Activated T-cell treated with anti-CD3 and anti-CD28 coated beads, Interleukin-2, amount 50 U/mL, for 48 hours (primary cell): ENCODE measurements at regions not wholly inside any gene's neighbourhood (a gene's known extent, or its start where the extent isn't known, plus 50 kb on each side); places are given as distances from the start of the nearest gene placed in this dataset.

Experiments
- DNase-seq, 2 experiments: peaks; one replicate each; pipeline ENCODE4 v3.0.0-alpha.2; 2020

DNA sequence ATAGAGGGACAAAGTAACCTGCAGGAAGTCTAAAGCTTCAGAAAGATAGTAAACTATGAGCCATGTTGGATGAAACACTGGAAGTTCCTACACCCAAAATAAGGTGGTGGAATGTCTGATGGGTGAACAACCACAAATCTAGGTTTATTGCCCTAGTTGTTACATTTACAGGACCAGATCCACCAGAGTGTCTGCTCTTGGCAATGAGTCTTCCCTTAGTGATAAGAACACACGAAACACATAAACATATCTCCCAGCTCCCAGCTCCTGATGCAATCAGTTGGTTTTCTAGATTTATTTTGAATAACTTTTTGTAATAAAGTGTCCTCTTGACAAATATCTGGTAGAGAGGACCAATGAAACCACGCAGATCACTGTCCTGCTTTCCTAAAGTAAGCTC lies 329.7 kb upstream of the WWC1 start:
- no peak for DNase-seq

DNA sequence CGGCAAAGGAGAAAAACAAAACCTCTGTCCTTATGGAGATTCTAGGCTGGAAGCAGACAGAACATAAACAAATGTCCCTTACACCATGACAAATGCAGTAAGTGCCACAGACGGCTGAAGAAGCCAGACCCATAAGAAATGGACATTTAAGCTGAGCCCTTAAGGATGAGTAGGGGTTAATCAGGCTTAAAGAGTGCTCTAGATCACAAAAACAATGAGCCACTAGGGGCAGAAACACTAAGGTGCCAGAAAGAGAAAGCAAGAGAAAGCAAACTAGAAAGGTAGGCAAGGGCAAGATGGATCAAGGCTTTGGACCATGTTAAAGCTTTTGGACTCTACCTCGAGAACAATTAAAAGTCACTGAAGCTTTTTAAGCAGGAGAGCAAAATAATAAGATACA lies 326.9 kb upstream of the WWC1 start:
- DNase-seq: no peak

DNA sequence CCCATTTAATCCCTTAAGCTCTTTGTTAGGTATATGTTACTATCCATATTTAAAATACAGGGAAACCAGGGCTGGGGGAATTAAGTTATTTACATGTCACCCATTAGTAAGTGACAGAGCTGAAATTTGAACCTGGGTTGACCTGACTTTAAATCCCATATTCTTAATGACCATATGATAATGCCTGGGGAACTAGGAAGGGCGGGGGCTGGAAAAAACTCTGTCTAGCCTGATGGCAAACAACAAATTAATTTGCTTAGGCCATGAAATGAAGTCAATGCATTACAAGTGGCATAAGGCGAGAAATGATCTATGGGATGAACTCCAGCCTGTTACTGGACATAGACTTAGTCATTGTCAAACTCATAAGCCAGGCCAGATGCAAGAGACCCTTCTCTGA lies 325.7 kb upstream of the WWC1 start:
- DNase-seq: no peak

- no peak for DNase-seq
These were observed 324.5 kb upstream of the WWC1 start for GRCh38 chr5:167966979-167967378.

DNA sequence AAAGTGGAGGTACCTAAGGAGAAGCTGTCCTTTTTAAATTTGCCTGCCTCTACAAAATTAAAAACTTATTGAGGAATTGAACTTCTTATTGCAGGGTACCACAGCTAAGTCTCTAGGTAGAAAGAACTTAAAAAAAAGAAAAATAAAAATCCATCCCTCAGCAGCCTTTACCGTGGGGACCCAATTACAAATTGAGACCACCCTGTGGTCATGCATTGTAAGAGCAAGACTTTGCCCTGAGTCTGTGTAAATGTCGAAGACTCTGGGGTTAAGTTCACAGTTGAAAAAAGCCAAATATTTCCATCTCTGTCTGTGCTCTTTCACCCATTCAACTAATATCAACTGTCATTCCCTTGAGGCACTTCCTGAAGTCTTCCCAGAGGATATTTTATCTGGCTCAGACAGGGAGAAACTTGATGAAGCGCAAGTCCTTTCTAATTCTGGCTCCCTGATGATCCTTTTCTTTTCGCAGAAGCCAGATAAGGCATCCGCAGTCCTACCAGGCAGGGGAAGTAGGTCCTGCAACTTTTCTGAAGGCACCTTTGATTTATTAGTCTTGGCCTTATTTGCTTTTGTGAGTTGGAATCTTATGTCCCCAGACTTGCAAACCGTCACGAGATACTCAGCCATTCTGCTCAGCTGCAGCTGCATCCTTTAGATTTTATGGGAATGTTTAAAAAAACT lies 323.8 kb upstream of the WWC1 start:
- no peak for DNase-seq

DNA sequence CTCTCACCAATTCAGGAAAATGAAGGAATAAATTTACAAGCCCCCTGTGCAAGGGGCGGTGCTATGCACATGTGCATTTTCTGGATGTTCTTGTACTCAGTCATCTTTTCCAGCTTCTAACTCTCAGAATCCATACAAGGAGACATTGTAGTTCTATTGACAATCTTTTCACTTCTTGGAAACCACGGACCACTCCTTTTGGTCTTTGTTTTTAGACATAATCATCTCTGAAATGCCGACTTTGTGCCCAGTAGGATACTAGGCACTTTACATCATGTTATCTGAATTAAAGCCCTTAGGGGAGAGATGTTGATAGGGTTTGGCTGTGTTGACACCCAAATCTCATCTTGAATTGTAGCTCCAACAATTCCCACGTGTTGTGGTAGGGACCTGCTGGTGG lies 322.6 kb upstream of the WWC1 start:
- DNase-seq: no peak

GRCh38 chr5:167969998-167970397 lies 321.4 kb upstream of the WWC1 start:
- no peak for DNase-seq

DNA sequence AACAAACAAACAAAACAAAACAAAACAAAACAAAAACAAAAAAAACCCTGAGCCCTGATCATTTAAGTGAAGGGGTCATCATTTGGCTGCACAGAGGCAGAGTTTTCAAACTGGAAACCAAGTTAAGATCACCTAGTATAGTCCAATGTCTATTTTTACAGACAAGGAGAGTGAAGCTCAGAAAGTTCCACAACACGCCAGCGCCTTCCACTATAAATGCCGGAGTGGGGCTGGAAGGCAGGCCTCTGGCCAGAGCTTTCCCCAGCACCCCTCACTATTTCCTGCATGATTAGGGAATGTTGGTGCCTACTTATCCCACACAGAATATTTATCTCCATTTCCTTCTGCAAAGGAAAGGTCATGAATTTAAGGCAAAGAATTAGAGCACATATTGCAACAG lies 319.7 kb upstream of the WWC1 start:
- no peak for DNase-seq

DNA sequence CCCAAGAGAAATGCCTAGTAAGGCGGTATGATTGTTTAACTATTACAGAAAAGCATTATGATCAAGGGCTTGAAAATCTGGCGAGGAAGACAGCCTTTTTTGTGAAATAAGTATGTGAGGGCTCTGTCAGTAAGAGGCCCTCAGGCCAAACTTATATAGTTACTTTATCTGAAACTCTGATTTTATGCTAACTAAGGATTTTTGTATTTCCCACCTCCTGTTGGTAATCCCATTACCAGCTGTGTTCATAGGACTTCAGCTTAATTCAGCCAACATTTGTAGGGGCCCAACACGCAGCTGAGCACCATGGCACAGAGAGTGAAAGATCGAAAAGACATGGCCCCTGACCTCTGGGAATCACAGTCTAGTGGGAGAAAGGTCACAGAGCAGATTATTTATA lies 318.3 kb upstream of the WWC1 start:
- no peak for DNase-seq

- no peak for DNase-seq
These were observed 306.5 kb upstream of the WWC1 start for GRCh38 chr5:167984951-167985350.

GRCh38 chr5:167985373-167985772 lies 306.1 kb upstream of the WWC1 start:
- DNase-seq: no peak

GRCh38 chr5:167987490-167988280 lies 303.8 kb upstream of the WWC1 start:
- no peak for DNase-seq

- no peak for DNase-seq
These were observed 298.6 kb upstream of the WWC1 start for GRCh38 chr5:167992868-167993267.

DNA sequence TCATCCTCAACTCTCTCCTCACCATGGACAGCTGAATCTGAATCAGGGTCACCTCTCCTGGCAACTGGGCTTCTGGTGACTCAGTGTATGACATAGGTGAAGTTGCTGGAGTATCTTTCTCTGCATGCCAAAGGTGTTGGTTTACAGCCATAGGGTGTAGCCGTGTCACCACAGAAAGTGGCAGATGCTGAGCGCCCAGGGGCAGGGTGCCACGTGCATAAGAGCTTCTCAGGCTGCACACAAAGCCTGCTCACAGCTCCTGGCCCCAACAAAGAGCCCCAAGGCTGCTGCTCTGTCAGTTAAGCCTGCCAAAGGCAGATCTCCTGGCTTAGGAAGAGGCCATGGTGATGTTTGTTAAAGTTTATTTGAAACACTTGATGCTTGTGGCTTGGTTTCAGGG lies 297.7 kb upstream of the WWC1 start:
- DNase-seq: no peak

GRCh38 chr5:167995844-167996425 lies 295.5 kb upstream of the WWC1 start:
- DNase-seq: no peak

DNA sequence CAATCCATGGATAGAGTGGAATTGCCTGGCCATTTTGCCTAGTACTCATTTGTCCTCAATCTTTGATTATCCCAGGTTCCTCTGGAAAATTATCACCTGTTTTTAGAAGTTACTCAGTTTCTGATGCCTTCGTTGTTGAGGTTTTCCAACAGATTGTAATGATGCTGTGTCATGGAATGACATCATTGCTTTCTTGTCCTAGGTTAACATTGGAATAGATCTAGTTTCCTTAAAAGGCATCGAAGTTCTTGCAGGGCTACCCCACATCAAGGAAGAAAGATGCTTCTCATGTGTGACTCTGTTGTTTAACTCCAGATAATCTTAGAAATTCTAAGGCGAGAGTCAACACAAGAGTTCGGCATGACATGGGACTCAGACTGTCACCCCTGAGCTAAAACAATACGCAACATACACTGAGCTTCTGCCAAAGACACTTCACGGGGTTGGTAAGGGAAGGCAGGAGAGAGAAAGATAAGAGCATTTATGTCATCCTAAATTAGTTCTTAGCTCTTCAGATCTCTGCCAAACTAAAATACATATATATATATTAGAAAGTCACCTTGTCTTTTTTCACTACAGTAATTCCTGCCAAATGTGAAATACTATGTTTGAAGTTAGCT lies 293.2 kb upstream of the WWC1 start:
- no peak for DNase-seq

DNA sequence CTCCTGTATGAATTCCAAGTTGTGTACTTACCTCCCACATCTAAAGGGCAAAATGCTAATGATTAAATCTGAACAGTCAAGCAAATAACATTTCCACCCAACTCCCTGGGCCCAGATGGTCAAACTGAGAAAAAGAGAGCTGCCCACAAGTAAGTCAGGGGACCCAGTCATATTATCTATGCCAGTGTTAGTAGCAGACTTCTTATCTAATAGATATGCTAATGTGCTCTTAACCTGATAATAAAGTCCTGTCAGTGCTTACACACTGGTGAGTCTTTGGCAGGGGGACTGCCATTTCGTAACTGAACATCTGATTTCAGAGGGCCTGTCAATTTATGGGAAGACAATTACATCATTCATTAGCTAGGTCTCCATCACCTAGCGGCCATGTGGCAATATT lies 292.3 kb upstream of the WWC1 start:
- no peak for DNase-seq

DNA sequence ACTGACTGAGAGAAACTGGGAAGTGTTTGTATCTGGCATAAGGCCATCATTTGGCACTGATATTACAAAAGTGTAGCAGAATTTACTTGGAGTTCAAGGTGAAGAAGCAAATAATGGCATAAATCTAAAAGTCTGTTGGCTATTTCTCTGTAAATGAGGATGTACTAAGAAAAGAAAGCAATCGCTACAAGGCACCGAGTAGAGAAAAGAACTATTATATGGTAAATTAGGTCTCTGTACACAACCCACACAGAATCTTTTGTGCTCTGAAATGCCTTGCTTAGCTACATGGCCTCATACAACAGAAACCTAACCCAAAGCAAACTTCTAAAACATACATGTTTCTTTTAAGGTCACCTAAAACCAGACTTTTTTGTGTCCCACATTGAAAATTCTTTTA lies 290.1 kb upstream of the WWC1 start:
- DNase-seq: no peak

GRCh38 chr5:168002116-168002515 lies 289.3 kb upstream of the WWC1 start:
- DNase-seq: no peak

- DNase-seq: no peak
These were observed 286.4 kb upstream of the WWC1 start for GRCh38 chr5:168005093-168005492.

GRCh38 chr5:168005936-168006335 lies 285.5 kb upstream of the WWC1 start:
- no peak for DNase-seq

- no peak for DNase-seq
These were observed 284.9 kb upstream of the WWC1 start for GRCh38 chr5:168006456-168007130.

- no peak for DNase-seq
These were observed 284.2 kb upstream of the WWC1 start for GRCh38 chr5:168007286-168007685.
